ENCODE measurements at regions not wholly inside any gene's neighbourhood (a gene's known extent, or its start where the extent isn't known, plus 50 kb on each side); places are given as distances from the start of the nearest gene placed in this dataset.

DNA sequence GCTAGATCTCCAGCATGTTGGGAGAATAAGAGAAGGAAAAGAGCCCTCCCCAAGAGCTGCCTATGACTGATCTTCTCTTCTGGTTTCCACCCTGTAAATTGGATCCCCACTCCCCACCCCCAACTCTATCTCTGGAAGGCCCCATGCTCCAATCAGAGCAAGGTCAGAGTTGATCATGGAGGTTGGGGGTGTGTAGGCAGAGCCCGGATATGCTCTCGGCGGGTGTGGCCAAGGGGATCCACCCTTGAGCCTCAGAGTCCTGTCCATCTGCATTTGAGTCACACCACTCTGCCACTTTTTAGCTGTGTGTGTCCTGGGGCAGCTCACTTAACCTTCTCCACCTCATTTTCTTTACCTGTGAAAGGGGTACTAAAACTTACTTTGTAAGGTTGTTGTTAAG lies 79.5 kb downstream of the NAV1 start:
- Histone ChIP-seq H3K79me1 (replicated peaks; ENCODE audit: low read length, poor library complexity, severe bottlenecking) (peaks cover 45% of the 10 kb centered on the region), H3K14ac (ENCODE audit: low read length in 2 of 2) (no peak overlapping the region), H2BK5ac (ENCODE audit: low read depth, low read length, poor library complexity, severe bottlenecking) (no peak overlapping the region), H3K9ac (ENCODE audit: low read length) (no peak overlapping the region), H3K27me3 (ENCODE audit: control insufficient read depth in 1 of 2, insufficient read depth in 1 of 2, low read length in 2 of 2) (no peaks in the 10 kb centered on the region), H3K4me1 (ENCODE audit: control insufficient read depth, insufficient read depth, low read depth, low read length) (peaks cover 8% of the 10 kb centered on the region), H2BK12ac (ENCODE audit: low read length in 2 of 2) (no peak overlapping the region), H3K4ac (ENCODE audit: low read depth in 1 of 2, low read length in 2 of 2) (no peak overlapping the region), H2AK5ac (ENCODE audit: low read length, severe bottlenecking) (no peak overlapping the region), H3K23ac (ENCODE audit: low read length in 2 of 2) (no peak overlapping the region), H3K36me3 (ENCODE audit: control insufficient read depth in 1 of 2, insufficient read depth in 2 of 2, low read depth in 1 of 2, low read length in 2 of 2) (peaks cover 8 to 10% of the 10 kb centered on the region in 2 experiments), H3K18ac (ENCODE audit: low read depth in 1 of 2, low read length in 2 of 2) (no peak overlapping the region), H4K91ac (ENCODE audit: low read length) (no peak overlapping the region), H2AFZ (ENCODE audit: low read depth, low read length) (no peak overlapping the region), H2BK15ac (ENCODE audit: low read depth, poor library complexity, severe bottlenecking) (no peak overlapping the region), H3K4me2 (ENCODE audit: low read length, poor library complexity, severe bottlenecking) (no peak overlapping the region), H3K4me3 (ENCODE audit: insufficient read depth in 1 of 2, low read depth in 1 of 2, low read length in 2 of 2) (no peak overlapping the region), H4K8ac (ENCODE audit: low read length) (no peak overlapping the region), H3K27ac (ENCODE audit: low read length, poor library complexity, severe bottlenecking) (no peak overlapping the region), H2BK120ac (ENCODE audit: low read depth, low read length) (no peak overlapping the region), H3K9me3 (ENCODE audit: control insufficient read depth, low read length) (no peaks in the 10 kb centered on the region)
- WGBS = 96% methylated on average over 3 of the region's 3 CpGs
- no peak for DNase-seq

DNA sequence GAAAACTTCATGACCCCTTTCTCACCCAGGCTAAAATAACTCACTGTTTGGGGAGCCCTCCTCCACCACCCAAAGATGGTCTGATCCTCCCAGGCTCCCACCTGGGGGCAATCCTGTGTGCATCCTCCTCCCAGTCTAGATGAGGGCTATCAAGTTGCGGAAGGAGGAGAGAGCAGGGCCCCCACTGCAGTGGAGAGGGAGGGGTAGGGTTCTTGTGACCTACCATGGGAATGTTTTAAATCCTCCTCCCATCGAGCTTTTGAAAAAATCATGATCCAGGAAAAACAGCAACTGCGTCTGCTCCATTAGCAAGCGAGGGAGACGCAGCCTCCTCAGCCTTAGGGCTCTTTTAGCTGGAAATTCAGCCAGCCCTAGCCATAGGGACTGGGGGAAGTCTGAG lies 80.0 kb downstream of the NAV1 start:
- Histone ChIP-seq H3K23ac (ENCODE audit: low read length in 2 of 2) (no peak overlapping the region), H3K36me3 (ENCODE audit: control insufficient read depth in 1 of 2, insufficient read depth in 2 of 2, low read depth in 1 of 2, low read length in 2 of 2) (peaks cover 10 to 15% of the 10 kb centered on the region in 2 experiments), H3K27me3 (ENCODE audit: control insufficient read depth in 1 of 2, insufficient read depth in 1 of 2, low read length in 2 of 2) (no peaks in the 10 kb centered on the region), H3K4me3 (ENCODE audit: insufficient read depth in 1 of 2, low read depth in 1 of 2, low read length in 2 of 2) (no peak overlapping the region), H4K91ac (ENCODE audit: low read length) (no peak overlapping the region), H3K27ac (ENCODE audit: low read length, poor library complexity, severe bottlenecking) (no peak overlapping the region), H2BK12ac (ENCODE audit: low read length in 2 of 2) (no peak overlapping the region), H2AFZ (ENCODE audit: low read depth, low read length) (no peak overlapping the region), H2BK15ac (ENCODE audit: low read depth, poor library complexity, severe bottlenecking) (no peak overlapping the region), H3K18ac (ENCODE audit: low read depth in 1 of 2, low read length in 2 of 2) (no peak overlapping the region), H4K8ac (ENCODE audit: low read length) (no peak overlapping the region), H2BK5ac (ENCODE audit: low read depth, low read length, poor library complexity, severe bottlenecking) (no peak overlapping the region), H2AK5ac (ENCODE audit: low read length, severe bottlenecking) (no peak overlapping the region), H3K9ac (ENCODE audit: low read length) (no peak overlapping the region), H3K4me2 (ENCODE audit: low read length, poor library complexity, severe bottlenecking) (no peak overlapping the region), H2BK120ac (ENCODE audit: low read depth, low read length) (no peak overlapping the region), H3K9me3 (ENCODE audit: control insufficient read depth, low read length) (no peaks in the 10 kb centered on the region), H3K14ac (ENCODE audit: low read length in 2 of 2) (no peak overlapping the region), H3K4ac (ENCODE audit: low read depth in 1 of 2, low read length in 2 of 2) (no peak overlapping the region), H3K79me1 (replicated peaks; ENCODE audit: low read length, poor library complexity, severe bottlenecking) (peaks cover 48% of the 10 kb centered on the region), H3K4me1 (ENCODE audit: control insufficient read depth, insufficient read depth, low read depth, low read length) (peaks cover 9% of the 10 kb centered on the region)
- WGBS = 94% methylated on average over 5 of the region's 5 CpGs
- DNase-seq = no peak

DNA sequence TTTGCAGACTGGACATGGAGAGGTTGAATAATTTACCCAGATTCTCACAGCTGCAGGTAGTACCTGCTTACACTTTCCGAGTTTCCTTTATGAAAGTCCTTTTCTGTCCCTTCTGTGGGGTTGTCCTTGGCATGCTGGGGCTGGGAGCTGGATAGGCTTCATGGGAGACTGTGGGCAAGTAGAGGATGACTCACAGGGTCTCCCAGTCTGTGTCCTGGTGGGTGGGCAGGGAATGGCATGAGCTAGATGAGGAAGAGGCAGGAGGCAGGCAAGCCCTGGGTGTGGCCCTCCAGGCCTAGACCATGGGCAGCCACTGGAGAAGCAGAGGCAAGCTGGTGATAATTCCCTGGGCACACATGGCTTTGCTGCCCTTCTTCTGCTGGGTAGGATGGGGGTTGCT lies 80.6 kb downstream of the NAV1 start:
- H3K36me3 ChIP-seq (ENCODE audit: control insufficient read depth in 1 of 2, insufficient read depth in 2 of 2, low read depth in 1 of 2, low read length in 2 of 2) = peaks cover 10 to 17% of the 10 kb centered on the region in 2 experiments
- H2BK5ac ChIP-seq (ENCODE audit: low read depth, low read length, poor library complexity, severe bottlenecking) = no peak overlapping the region
- no peak overlapping the region for H3K27ac ChIP-seq (ENCODE audit: low read length, poor library complexity, severe bottlenecking)
- H3K4me2 ChIP-seq (ENCODE audit: low read length, poor library complexity, severe bottlenecking) = no peak overlapping the region
- H3K9ac ChIP-seq (ENCODE audit: low read length) = no peak overlapping the region
- H3K18ac ChIP-seq (ENCODE audit: low read depth in 1 of 2, low read length in 2 of 2) = peak overlapping the region in 1 of 2 experiments; percentile 69
- no peak overlapping the region for H2BK120ac ChIP-seq (ENCODE audit: low read depth, low read length)
- 95% methylated on average over 1 of the region's 1 CpG for WGBS
- H3K14ac ChIP-seq (ENCODE audit: low read length in 2 of 2) = peak overlapping the region in 1 of 2 experiments; percentile 82
- H2AK5ac ChIP-seq (ENCODE audit: low read length, severe bottlenecking) = no peak overlapping the region
- no peak overlapping the region for H4K91ac ChIP-seq (ENCODE audit: low read length)
- no peak overlapping the region for H4K8ac ChIP-seq (ENCODE audit: low read length)
- H3K79me1 ChIP-seq (replicated peaks; ENCODE audit: low read length, poor library complexity, severe bottlenecking) = peaks cover 47% of the 10 kb centered on the region
- H3K9me3 ChIP-seq (ENCODE audit: control insufficient read depth, low read length) = no peaks in the 10 kb centered on the region
- H2BK12ac ChIP-seq (ENCODE audit: low read length in 2 of 2) = peak overlapping the region in 1 of 2 experiments; percentile 70
- no peak overlapping the region for H2BK15ac ChIP-seq (ENCODE audit: low read depth, poor library complexity, severe bottlenecking)
- H3K23ac ChIP-seq (ENCODE audit: low read length in 2 of 2) = no peak overlapping the region
- peaks cover 6% of the 10 kb centered on the region for H3K4me1 ChIP-seq (ENCODE audit: control insufficient read depth, insufficient read depth, low read depth, low read length)
- no peak overlapping the region for H3K4ac ChIP-seq (ENCODE audit: low read depth in 1 of 2, low read length in 2 of 2)
- no peaks in the 10 kb centered on the region for H3K27me3 ChIP-seq (ENCODE audit: control insufficient read depth in 1 of 2, insufficient read depth in 1 of 2, low read length in 2 of 2)
- DNase-seq = no peak
- H3K4me3 ChIP-seq (ENCODE audit: insufficient read depth in 1 of 2, low read depth in 1 of 2, low read length in 2 of 2) = no peak overlapping the region
- H2AFZ ChIP-seq (ENCODE audit: low read depth, low read length) = no peak overlapping the region

DNA sequence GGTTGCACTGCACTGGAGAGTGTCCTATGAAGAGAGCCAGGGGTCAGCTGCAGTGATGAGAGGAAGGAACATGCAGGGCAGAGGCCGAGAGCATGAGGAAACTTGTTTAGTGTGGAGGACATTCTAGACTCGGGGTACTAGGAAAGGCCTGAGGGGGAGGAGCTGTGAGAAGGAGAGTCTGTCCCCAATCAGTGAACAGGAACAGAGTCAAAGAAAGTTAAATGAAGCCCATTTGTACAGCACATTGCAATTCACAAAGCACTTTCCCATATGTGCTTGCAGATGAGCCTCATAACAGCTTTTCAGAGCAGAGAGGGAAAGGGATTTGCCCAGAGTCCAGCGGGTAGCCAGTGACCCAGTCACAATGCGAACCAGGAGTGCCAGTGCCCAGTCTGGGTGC lies 83.4 kb downstream of the NAV1 start:
- no peak for DNase-seq
- Histone ChIP-seq H3K4ac (ENCODE audit: low read depth in 1 of 2, low read length in 2 of 2) (peak overlapping the region; percentile 15 to 84), H4K8ac (ENCODE audit: low read length) (peak overlapping the region; percentile 64), H3K9me3 (ENCODE audit: control insufficient read depth, low read length) (no peaks in the 10 kb centered on the region), H3K4me1 (ENCODE audit: control insufficient read depth, insufficient read depth, low read depth, low read length) (peaks cover 16% of the 10 kb centered on the region), H2BK15ac (ENCODE audit: low read depth, poor library complexity, severe bottlenecking) (no peak overlapping the region), H3K14ac (ENCODE audit: low read length in 2 of 2) (peak overlapping the region in 1 of 2 experiments; percentile 11), H3K4me2 (ENCODE audit: low read length, poor library complexity, severe bottlenecking) (no peak overlapping the region), H3K23ac (ENCODE audit: low read length in 2 of 2) (no peak overlapping the region), H3K27ac (ENCODE audit: low read length, poor library complexity, severe bottlenecking) (no peak overlapping the region), H3K36me3 (ENCODE audit: control insufficient read depth in 1 of 2, insufficient read depth in 2 of 2, low read depth in 1 of 2, low read length in 2 of 2) (peaks cover 11 to 13% of the 10 kb centered on the region in 2 experiments), H3K79me1 (replicated peaks; ENCODE audit: low read length, poor library complexity, severe bottlenecking) (peaks cover 41% of the 10 kb centered on the region), H2BK12ac (ENCODE audit: low read length in 2 of 2) (peak overlapping the region; percentile 51), H3K4me3 (ENCODE audit: insufficient read depth in 1 of 2, low read depth in 1 of 2, low read length in 2 of 2) (no peak overlapping the region), H2AK5ac (ENCODE audit: low read length, severe bottlenecking) (no peak overlapping the region), H2BK5ac (ENCODE audit: low read depth, low read length, poor library complexity, severe bottlenecking) (no peak overlapping the region), H3K9ac (ENCODE audit: low read length) (no peak overlapping the region), H3K27me3 (ENCODE audit: control insufficient read depth in 1 of 2, insufficient read depth in 1 of 2, low read length in 2 of 2) (no peaks in the 10 kb centered on the region), H4K91ac (ENCODE audit: low read length) (peak overlapping the region; percentile 58), H2AFZ (ENCODE audit: low read depth, low read length) (no peak overlapping the region), H2BK120ac (ENCODE audit: low read depth, low read length) (peak overlapping the region; percentile 29), H3K18ac (ENCODE audit: low read depth in 1 of 2, low read length in 2 of 2) (peak overlapping the region; percentile 61 to 81)
- 96% methylated on average over 3 of the region's 4 CpGs for WGBS

Measured in mesenchymal stem cell (in vitro differentiated cells and primary cell).